ENCODE measurements at regions not wholly inside any gene's neighbourhood (a gene's known extent, or its start where the extent isn't known, plus 50 kb on each side); places are given as distances from the start of the nearest gene placed in this dataset.

DNA sequence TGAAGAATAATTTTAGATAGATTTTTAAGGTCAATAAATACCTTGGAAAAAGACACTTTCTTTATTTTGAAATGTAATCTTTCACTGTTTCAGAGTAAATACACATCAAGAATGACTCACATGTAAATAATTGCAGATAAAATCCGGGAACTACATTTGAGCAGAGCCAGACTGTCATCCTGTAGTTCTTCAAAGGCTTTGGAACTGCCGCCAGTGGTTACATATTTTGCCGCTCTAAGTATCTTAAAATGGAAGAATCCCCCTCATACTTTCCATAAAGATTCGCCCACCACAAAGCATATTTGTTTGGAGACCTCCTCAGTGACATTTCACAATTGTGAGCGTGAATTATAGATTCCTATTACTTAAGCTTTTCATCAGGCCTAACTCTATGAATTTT lies 607.8 kb upstream of the ZFP42 start:
- intact Hi-C loops (cut with micrococcal nuclease; ENCODE audit: unreplicated experiment) = loop anchor here (10.0 kb wide), 1 partner anchor 663 kb away; the partner anchor contains the start of gene FAT1
- H3K79me2 ChIP-seq (ENCODE audit: insufficient read depth, low read length) = no peaks in the 10 kb centered on the region
- 21% methylated on average over 5 of the region's 5 CpGs for whole genome bisulfite sequencing (ENCODE audit: low lambda C conversion rate)
- H3K4me1 ChIP-seq (ENCODE audit: insufficient read depth, low read length) = no peaks in the 10 kb centered on the region
- H4K20me1 ChIP-seq (ENCODE audit: insufficient read depth, low read length) = no peaks in the 10 kb centered on the region
- no peak overlapping the region for H3K4me2 ChIP-seq (ENCODE audit: low read depth, low read length)
- no peak overlapping the region for H3K4me3 ChIP-seq (replicated peaks in 1 of 3; ENCODE audit: insufficient read depth in 1 of 3, low read depth in 2 of 3, low read length in 3 of 3)
- BruUV-seq (replicated peaks) = no TSS peak
- no peak overlapping the region for H2AFZ ChIP-seq (ENCODE audit: low read length)
- FAIRE-seq = no peak
- peaks cover 0 to 17% of the 10 kb centered on the region in 2 experiments; a peak in 4 of 5 replicates for H3K27me3 ChIP-seq (ENCODE audit: control insufficient read depth in 1 of 2, insufficient read depth in 2 of 2, low read length in 2 of 2)
- no peak overlapping the region for H3K9ac ChIP-seq (ENCODE audit: insufficient read depth, low read depth, low read length)
- TF ChIP-seq HNRNPL (IDR thresholded peaks at IDR 0.05; ENCODE audit: low read depth, low read length) (no peak), SOX13 (IDR thresholded peaks at IDR 0.05) (no peak), SOX13 (CRISPR knock-in tag; conservative IDR thresholded peaks at IDR 0.05 in 1 of 2, IDR thresholded peaks at IDR 0.05 in 1 of 2) (no peak), STAT5B (CRISPR knock-in tag; IDR thresholded peaks at IDR 0.05) (no peak), ZGPAT (CRISPR knock-in tag; IDR thresholded peaks at IDR 0.05) (no peak), ZNF558 (CRISPR knock-in tag; IDR thresholded peaks at IDR 0.05; ENCODE audit: borderline replicate concordance) (no peak)
- in situ Hi-C loops (cut with HindIII; ENCODE audit: extremely low pct_ligation_motif_present, low pct_unique_long_range_greater_than_20kb) = no loop called here
- ATAC-seq = no peak
- no peak for DNase-seq (ENCODE audit: low spot score)
- no peaks in the 10 kb centered on the region for H3K36me3 ChIP-seq (replicated peaks in 1 of 2; ENCODE audit: control insufficient read depth in 1 of 2, insufficient read depth in 2 of 2, low read length in 2 of 2)
- H3K27ac ChIP-seq (ENCODE audit: extremely low read length, insufficient read depth, low read length) = no peak overlapping the region
- ChIA-PET POLR2A (no interaction called here), CTCF (ENCODE audit: low intra/inter-chr PET ratio, low total read pairs) (no interaction called here)
- H3K9me3 ChIP-seq (ENCODE audit: low read length) = no peaks in the 10 kb centered on the region

GRCh38 chr4:187389420-187389819 lies 606.2 kb upstream of the ZFP42 start:
- CTCF ChIA-PET (ENCODE audit: low intra/inter-chr PET ratio, low total read pairs) = no interaction called here
- no peak overlapping the region for H3K27ac ChIP-seq (ENCODE audit: extremely low read length, insufficient read depth, low read length)
- peaks cover 0 to 17% of the 10 kb centered on the region in 2 experiments; a peak in 4 of 5 replicates for H3K27me3 ChIP-seq (ENCODE audit: control insufficient read depth in 1 of 2, insufficient read depth in 2 of 2, low read length in 2 of 2)
- no peaks in the 10 kb centered on the region for H4K20me1 ChIP-seq (ENCODE audit: insufficient read depth, low read length)
- in situ Hi-C loops (cut with HindIII; ENCODE audit: extremely low pct_ligation_motif_present, low pct_unique_long_range_greater_than_20kb) (no loop called here), intact Hi-C loops (cut with micrococcal nuclease; ENCODE audit: unreplicated experiment) (loop anchor here (10.0 kb wide), 1 partner anchor 665 kb away; the partner anchor contains the start of gene FAT1)
- no peak overlapping the region for H2AFZ ChIP-seq (ENCODE audit: low read length)
- H3K9me3 ChIP-seq (ENCODE audit: low read length) = no peaks in the 10 kb centered on the region
- H3K9ac ChIP-seq (ENCODE audit: insufficient read depth, low read depth, low read length) = no peak overlapping the region
- no peak overlapping the region for H3K4me2 ChIP-seq (ENCODE audit: low read depth, low read length)
- no peaks in the 10 kb centered on the region for H3K79me2 ChIP-seq (ENCODE audit: insufficient read depth, low read length)
- BruUV-seq (replicated peaks) = no TSS peak
- no peaks in the 10 kb centered on the region for H3K4me1 ChIP-seq (ENCODE audit: insufficient read depth, low read length)
- POLR2A ChIA-PET = no interaction called here
- no peak overlapping the region for H3K4me3 ChIP-seq (replicated peaks in 1 of 3; ENCODE audit: insufficient read depth in 1 of 3, low read depth in 2 of 3, low read length in 3 of 3)
- no peak for DNase-seq (ENCODE audit: low spot score)
- FAIRE-seq = no peak
- H3K36me3 ChIP-seq (replicated peaks in 1 of 2; ENCODE audit: control insufficient read depth in 1 of 2, insufficient read depth in 2 of 2, low read length in 2 of 2) = no peaks in the 10 kb centered on the region
- 1% methylated on average over 4 of the region's 4 CpGs for WGBS (ENCODE audit: low lambda C conversion rate)
- no peak for ATAC-seq
- TF ChIP-seq MED8 (CRISPR knock-in tag; IDR thresholded peaks at IDR 0.05; ENCODE audit: insufficient replicate concordance) = no peak
- no peak for TF ChIP-seq NCOA5 (CRISPR knock-in tag; IDR thresholded peaks at IDR 0.05)
- TF ChIP-seq SMARCE1 (IDR thresholded peaks at IDR 0.05; ENCODE audit: borderline replicate concordance) = no peak
- TF ChIP-seq JUND (CRISPR knock-in tag; IDR thresholded peaks at IDR 0.05) = no peak
- TF ChIP-seq NR2C2 (CRISPR knock-in tag; IDR thresholded peaks at IDR 0.05; ENCODE audit: borderline replicate concordance) = no peak
- no peak for TF ChIP-seq USF2 (IDR thresholded peaks at IDR 0.05; ENCODE audit: low read depth, low read length)
- TF ChIP-seq USF2 (CRISPR knock-in tag; IDR thresholded peaks at IDR 0.05; ENCODE audit: borderline replicate concordance) = no peak
- TF ChIP-seq ZNF430 (CRISPR knock-in tag; IDR thresholded peaks at IDR 0.05) = no peak
- TF ChIP-seq TOPORS (CRISPR knock-in tag; IDR thresholded peaks at IDR 0.05) = no peak
- TF ChIP-seq MIER3 (CRISPR knock-in tag; IDR thresholded peaks at IDR 0.05; ENCODE audit: borderline replicate concordance) = no peak
